ENCODE measurements at regions not wholly inside any gene's neighbourhood (a gene's known extent, or its start where the extent isn't known, plus 50 kb on each side); places are given as distances from the start of the nearest gene placed in this dataset.
"Not testable (repeated sequence)": the region's sequence is repeated elsewhere in the genome, so short reads cannot be mapped to it uniquely, and the experiment has no call there.

GRCh38 chr1:238916828-238917227 lies 469.5 kb upstream of the CHRM3 start:
- no peak for DNase-seq (ENCODE audit: insufficient read length, low spot score, missing footprints)
- H3K4me1 ChIP-seq (ENCODE audit: insufficient read depth, low read length) = no peaks in the 10 kb centered on the region
- H2AFZ ChIP-seq (ENCODE audit: low read length) = no peak overlapping the region
- H3K4me2 ChIP-seq (ENCODE audit: insufficient read depth, low read length) = no peak overlapping the region
- no peak for TF ChIP-seq CTCF (IDR thresholded peaks at IDR 0.05; ENCODE audit: extremely low read depth, low read depth, low read length)
- H4K20me1 ChIP-seq (ENCODE audit: insufficient read depth, low read length) = no peaks in the 10 kb centered on the region
- no peaks in the 10 kb centered on the region for H3K27me3 ChIP-seq (ENCODE audit: insufficient read depth, low read length)
- no peaks in the 10 kb centered on the region for H3K9me3 ChIP-seq (ENCODE audit: low read depth, low read length)
- H3K79me2 ChIP-seq (ENCODE audit: insufficient read depth, low read length) = no peaks in the 10 kb centered on the region
- H3K4me3 ChIP-seq (ENCODE audit: insufficient read depth, low read length) = no peak overlapping the region
- no peaks in the 10 kb centered on the region for H3K36me3 ChIP-seq (ENCODE audit: insufficient read depth, low read length)
- no peak overlapping the region for H3K27ac ChIP-seq (ENCODE audit: low read depth, low read length)

GRCh38 chr1:238914346-238914745 lies 472.0 kb upstream of the CHRM3 start:
- H2AFZ ChIP-seq (ENCODE audit: low read length) = no peak overlapping the region
- no peak for DNase-seq (ENCODE audit: insufficient read length, low spot score, missing footprints)
- no peak overlapping the region for H3K27ac ChIP-seq (ENCODE audit: low read depth, low read length)
- no peaks in the 10 kb centered on the region for H3K36me3 ChIP-seq (ENCODE audit: insufficient read depth, low read length)
- H3K4me1 ChIP-seq (ENCODE audit: insufficient read depth, low read length) = no peaks in the 10 kb centered on the region
- H3K4me2 ChIP-seq (ENCODE audit: insufficient read depth, low read length) = no peak overlapping the region
- no peaks in the 10 kb centered on the region for H4K20me1 ChIP-seq (ENCODE audit: insufficient read depth, low read length)
- no peaks in the 10 kb centered on the region for H3K27me3 ChIP-seq (ENCODE audit: insufficient read depth, low read length)
- TF ChIP-seq CTCF (IDR thresholded peaks at IDR 0.05; ENCODE audit: extremely low read depth, low read depth, low read length) = no peak
- H3K79me2 ChIP-seq (ENCODE audit: insufficient read depth, low read length) = no peaks in the 10 kb centered on the region
- H3K9me3 ChIP-seq (ENCODE audit: low read depth, low read length) = no peaks in the 10 kb centered on the region
- no peak overlapping the region for H3K4me3 ChIP-seq (ENCODE audit: insufficient read depth, low read length)

- Histone ChIP-seq H3K27me3 (ENCODE audit: insufficient read depth, low read length) (no peaks in the 10 kb centered on the region), H2AFZ (ENCODE audit: low read length) (no peak overlapping the region), H3K36me3 (ENCODE audit: insufficient read depth, low read length) (no peaks in the 10 kb centered on the region), H3K4me3 (ENCODE audit: insufficient read depth, low read length) (no peak overlapping the region), H3K4me2 (ENCODE audit: insufficient read depth, low read length) (no peak overlapping the region), H4K20me1 (ENCODE audit: insufficient read depth, low read length) (no peaks in the 10 kb centered on the region), H3K4me1 (ENCODE audit: insufficient read depth, low read length) (no peaks in the 10 kb centered on the region), H3K27ac (ENCODE audit: low read depth, low read length) (no peak overlapping the region), H3K9me3 (ENCODE audit: low read depth, low read length) (no peaks in the 10 kb centered on the region), H3K79me2 (ENCODE audit: insufficient read depth, low read length) (no peaks in the 10 kb centered on the region)
- DNase-seq (ENCODE audit: insufficient read length, low spot score, missing footprints) = no peak
- no peak for TF ChIP-seq CTCF (IDR thresholded peaks at IDR 0.05; ENCODE audit: extremely low read depth, low read depth, low read length)
Observed at GRCh38 chr1:238913210-238913609, 473.2 kb upstream of the CHRM3 start.

- Histone ChIP-seq H3K27me3 (ENCODE audit: insufficient read depth, low read length) (no peaks in the 10 kb centered on the region), H3K36me3 (ENCODE audit: insufficient read depth, low read length) (no peaks in the 10 kb centered on the region), H3K4me1 (ENCODE audit: insufficient read depth, low read length) (no peaks in the 10 kb centered on the region), H2AFZ (ENCODE audit: low read length) (no peak overlapping the region), H3K4me3 (ENCODE audit: insufficient read depth, low read length) (no peak overlapping the region), H3K79me2 (ENCODE audit: insufficient read depth, low read length) (no peaks in the 10 kb centered on the region), H3K4me2 (ENCODE audit: insufficient read depth, low read length) (no peak overlapping the region), H3K27ac (ENCODE audit: low read depth, low read length) (no peak overlapping the region), H3K9me3 (ENCODE audit: low read depth, low read length) (no peaks in the 10 kb centered on the region), H4K20me1 (ENCODE audit: insufficient read depth, low read length) (no peaks in the 10 kb centered on the region)
- no peak for TF ChIP-seq CTCF (IDR thresholded peaks at IDR 0.05; ENCODE audit: extremely low read depth, low read depth, low read length)
- DNase-seq (ENCODE audit: insufficient read length, low spot score, missing footprints) = no peak
Observed at GRCh38 chr1:238912148-238912547, 474.2 kb upstream of the CHRM3 start.

- not testable (repeated sequence) for H3K9me3 ChIP-seq (ENCODE audit: low read depth, low read length); H3K4me2 ChIP-seq (ENCODE audit: insufficient read depth, low read length); H3K4me3 ChIP-seq (ENCODE audit: insufficient read depth, low read length); H3K4me1 ChIP-seq (ENCODE audit: insufficient read depth, low read length); H3K27me3 ChIP-seq (ENCODE audit: insufficient read depth, low read length); H3K36me3 ChIP-seq (ENCODE audit: insufficient read depth, low read length); H3K79me2 ChIP-seq (ENCODE audit: insufficient read depth, low read length); H4K20me1 ChIP-seq (ENCODE audit: insufficient read depth, low read length); H3K27ac ChIP-seq (ENCODE audit: low read depth, low read length); H2AFZ ChIP-seq (ENCODE audit: low read length); DNase-seq (ENCODE audit: insufficient read length, low spot score, missing footprints)
Observed at GRCh38 chr1:238902752-238903151, 483.6 kb upstream of the CHRM3 start.
